ENCODE measurements at regions not wholly inside any gene's neighbourhood (a gene's known extent, or its start where the extent isn't known, plus 50 kb on each side); places are given as distances from the start of the nearest gene placed in this dataset.

DNA sequence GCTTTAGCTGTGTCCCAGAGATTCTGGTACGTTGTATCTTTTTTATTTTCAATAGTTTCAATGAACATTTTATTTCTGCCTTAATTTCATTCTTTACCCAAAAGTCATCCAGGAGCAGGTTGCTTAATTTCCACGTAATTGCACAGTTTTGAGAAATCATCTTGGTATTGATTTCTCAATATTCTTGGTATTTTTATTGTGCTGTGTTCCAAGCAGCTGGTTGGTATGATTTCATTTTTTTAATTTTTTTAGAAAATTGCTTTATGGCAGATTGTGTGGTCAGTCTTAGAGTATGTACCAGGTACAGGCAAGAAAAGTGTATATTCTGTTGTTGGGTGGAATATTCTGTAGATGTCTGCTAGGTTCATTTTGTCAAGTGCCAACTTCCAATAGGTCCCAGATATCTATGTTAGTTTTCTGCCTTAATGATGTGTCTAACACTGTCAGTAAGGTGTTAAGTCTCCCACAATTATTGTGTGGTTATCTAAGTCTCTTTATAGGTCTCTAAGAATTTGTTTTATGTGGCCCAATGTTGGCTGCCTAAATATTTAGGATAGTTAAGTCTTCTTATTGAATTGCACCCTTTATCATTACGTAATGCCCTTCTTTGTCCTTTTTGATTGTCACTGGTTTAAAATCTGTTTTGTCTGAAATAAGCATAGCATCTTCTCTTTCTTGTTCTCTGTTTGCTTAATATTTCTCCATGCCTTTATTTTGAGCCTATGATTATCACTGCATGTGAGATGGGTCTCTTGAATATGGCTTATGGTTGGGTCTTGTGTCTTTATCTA lies 366.9 kb upstream of the IRAK1BP1 start:
- no peak for TF ChIP-seq POLR2A (IDR thresholded peaks at IDR 0.05)
- TF ChIP-seq, protein P1, sequence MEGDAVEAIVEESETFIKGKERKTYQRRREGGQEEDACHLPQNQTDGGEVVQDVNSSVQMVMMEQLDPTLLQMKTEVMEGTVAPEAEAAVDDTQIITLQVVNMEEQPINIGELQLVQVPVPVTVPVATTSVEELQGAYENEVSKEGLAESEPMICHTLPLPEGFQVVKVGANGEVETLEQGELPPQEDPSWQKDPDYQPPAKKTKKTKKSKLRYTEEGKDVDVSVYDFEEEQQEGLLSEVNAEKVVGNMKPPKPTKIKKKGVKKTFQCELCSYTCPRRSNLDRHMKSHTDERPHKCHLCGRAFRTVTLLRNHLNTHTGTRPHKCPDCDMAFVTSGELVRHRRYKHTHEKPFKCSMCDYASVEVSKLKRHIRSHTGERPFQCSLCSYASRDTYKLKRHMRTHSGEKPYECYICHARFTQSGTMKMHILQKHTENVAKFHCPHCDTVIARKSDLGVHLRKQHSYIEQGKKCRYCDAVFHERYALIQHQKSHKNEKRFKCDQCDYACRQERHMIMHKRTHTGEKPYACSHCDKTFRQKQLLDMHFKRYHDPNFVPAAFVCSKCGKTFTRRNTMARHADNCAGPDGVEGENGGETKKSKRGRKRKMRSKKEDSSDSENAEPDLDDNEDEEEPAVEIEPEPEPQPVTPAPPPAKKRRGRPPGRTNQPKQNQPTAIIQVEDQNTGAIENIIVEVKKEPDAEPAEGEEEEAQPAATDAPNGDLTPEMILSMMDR (IDR thresholded peaks at IDR 0.05), result no peak
